ENCODE measurements at regions not wholly inside any gene's neighbourhood (a gene's known extent, or its start where the extent isn't known, plus 50 kb on each side); places are given as distances from the start of the nearest gene placed in this dataset.
A peak's percentile ranks its signal among the peaks of the same experiment; 100 is the strongest.

DNA sequence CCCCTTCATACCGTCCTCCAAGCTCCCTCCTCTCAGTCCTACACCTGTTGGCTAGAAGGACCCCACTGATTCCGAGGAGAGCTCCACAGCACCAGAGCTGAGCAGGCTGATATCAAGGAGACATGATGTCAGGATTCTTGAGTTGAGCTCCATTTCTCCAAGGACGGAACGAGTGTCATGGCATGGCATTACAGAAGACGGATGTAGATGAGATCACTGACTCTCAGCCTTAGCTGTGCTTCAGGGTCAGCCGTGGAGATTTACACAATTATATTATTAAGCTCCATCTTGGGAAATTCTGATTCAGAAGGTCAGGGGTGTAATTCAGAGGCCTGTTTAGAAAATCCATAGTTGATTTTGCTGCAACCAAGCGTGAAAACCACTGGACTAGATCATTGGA, 428.9 kb upstream of the B3GAT1 start:
- no peak for DNase-seq

DNA sequence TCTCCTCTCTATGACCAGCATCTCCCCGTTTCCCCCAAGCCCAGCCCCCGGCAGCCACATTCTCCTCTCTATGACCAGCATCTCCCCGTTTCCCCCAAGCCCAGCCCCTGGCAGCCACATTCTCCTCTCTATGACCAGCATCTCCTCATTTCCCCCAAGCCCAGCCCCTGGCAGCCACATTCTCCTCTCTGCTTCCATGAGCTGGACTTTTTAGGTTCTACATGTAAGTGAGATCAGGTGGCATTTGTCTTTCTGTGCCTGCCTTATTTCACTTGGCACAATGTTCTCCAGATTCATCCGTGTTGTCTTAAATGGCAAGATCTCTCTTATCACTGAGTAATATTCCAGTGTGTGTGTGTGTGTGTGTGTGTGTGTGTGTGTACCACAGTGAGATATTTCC, 428.1 kb upstream of the B3GAT1 start:
- peak; percentile 12 for DNase-seq

DNA sequence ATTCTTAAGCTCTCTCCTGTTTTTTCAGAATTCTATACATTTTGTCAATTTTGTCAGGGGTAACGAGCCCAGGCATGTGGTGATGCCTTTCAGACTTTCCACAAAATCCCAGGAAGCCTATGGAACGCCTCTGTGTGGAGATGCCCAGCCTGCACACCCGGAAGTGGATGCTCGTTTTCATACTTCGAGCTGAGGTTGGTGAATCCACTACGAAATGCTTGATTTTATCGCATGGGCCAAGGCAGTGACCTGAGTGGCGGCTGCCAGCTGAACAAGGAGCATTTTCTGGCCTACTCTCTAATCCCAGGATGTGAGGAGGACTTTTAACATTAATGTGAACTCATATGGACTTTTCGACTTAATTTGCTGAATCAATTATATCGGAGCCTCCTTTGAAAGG, 426.7 kb upstream of the B3GAT1 start:
- no peak for DNase-seq

DNA sequence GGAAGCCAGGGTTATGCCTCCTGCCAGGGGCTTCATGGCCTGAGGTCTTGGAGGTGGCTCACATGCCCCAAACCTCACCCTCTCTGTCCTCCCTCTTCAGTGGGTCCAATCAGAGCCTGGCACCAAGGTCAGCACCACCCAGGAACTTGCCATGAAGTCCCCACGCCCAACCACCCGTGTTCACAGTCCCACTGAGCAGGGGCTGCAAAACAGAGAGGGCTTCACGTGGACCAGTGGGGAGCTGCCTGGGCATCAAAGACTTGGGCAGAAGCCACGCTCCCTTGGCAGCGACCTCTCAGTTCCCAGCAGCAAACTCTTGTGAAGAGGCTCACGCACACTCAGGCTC, 425.8 kb upstream of the B3GAT1 start:
- DNase-seq, result no peak

DNA sequence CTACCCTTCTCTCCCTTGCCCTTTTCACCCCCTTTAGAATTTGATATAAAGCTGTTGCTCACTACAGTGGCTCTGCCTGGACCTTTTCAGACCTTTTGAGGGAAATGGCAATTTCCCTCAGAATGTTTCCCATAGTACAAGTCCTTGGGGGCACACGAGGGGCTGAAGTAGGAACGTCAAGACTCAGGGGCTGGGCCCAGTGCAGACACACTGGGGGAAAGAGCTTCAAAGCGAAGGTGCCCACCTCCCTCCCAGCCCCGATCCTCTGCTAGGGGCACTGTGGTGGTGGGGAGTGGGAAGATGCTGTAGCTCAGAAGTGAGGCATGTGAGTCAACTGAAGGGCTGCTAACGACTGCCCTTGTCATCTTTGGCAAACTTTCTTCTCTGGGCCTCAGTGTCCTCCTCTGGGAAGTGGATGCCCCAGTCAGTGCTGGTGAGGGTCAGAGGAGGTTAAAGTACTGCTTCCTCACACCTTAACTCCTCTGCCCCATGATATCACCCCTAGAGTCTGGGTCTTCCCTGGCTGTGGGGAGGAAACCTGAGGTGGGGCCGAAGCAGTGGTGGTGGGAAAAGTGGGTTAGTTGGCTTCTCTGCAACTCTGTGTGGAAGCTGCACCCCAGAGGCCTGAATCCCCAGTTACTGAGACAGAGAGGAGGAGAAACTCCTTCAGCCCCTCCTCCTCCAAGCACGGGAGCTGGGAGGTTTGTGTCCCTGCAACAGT, 425.3 kb upstream of the B3GAT1 start:
- DNase-seq, result no peak

DNA sequence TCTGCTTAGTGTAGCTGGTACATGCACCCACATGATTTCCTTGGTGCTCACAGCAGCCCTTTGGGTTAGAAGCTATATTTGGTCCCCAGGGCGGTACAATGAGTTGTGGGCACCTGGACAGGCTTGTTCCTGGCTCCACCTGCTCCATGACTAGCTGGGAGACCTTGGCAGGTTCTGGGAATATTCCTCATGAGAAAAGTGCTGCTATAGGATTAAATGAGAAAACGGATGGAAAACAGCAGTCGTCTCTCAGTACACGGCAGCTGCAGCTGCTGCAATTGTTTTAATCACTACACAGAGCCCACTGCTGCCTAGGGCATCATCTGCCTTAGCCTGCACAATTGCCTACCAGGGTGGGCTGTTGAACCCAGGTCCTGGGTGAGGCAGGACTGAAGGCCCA, 424.5 kb upstream of the B3GAT1 start:
- DNase-seq, result no peak

DNA sequence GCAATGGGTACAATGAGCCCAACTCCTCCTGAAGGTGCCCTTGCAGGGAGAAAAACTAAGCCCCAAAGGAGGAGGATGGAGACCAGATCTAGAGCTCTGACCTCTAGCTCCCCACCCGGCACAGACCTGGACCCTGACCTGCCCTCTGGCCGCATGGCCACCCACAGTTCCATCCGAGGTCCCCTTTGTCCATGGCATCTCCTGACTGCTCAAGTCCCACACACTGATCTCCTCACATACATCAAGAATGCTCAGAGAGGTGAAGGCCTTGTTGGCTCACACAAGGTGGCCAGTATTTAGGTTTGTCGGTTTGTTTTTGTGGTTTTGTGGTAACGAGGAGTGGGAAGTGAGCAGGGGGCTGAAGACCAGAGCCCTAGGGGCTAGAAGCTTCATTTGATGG, 423.5 kb upstream of the B3GAT1 start:
- DNase-seq, result no peak

DNA sequence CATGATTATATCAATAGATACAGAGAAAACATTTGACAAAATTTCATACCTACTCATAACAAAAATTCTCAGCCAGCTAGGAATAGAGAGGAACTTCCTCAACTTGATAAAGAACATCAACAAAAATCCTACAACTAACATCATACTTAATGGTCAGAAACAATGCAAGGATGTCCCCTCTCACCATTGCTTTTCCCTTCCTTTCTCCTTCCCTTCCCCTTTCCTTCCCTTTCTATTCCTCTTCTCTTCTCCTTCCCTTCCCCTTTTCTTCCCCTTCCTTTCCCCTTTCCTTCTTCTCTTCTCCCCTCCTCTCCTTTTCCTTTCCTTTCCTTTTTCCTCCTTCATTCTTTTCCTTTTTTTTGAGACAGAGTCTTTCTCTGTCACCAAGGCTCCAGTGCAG, 418.3 kb upstream of the B3GAT1 start:
- DNase-seq, result no peak

DNA sequence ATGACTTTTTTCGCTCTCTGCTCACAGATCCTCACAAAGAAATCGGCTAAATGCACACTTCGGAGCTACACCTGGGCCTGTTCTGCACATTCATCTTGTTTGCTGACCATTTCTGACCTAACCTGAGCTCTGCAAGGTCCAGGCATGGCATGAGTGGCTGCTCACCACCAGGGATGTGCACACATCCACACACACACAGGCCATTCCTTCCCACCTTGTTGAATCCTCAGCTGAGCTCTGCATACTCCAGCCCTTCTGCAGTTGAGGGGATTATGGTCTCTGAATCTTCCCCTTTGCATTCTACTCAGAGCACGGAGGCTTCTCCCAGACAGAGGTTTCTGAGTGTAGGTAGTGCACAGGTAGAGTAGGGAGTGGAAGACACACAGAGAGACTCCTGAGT, 411.9 kb upstream of the B3GAT1 start:
- no peak for DNase-seq

DNA sequence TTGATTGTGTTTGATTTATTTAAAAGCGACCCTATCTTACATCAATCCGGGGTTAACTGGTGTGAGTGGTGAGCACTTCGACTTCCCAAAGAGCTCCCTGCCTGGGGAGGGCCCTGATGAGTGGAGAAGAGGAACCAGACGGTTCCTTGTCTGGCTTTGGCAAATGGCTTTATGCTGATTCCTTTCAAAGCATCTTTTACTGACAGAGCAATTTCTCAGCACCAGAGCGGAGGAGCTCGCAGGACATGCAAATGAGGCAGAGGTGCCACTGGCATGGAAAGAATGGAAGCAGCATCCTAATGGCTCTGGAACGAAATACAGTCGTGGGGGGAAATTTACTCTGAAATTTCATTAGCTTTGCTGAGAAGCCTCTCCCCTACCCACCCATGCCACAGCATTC, 410.9 kb upstream of the B3GAT1 start:
- no peak for DNase-seq

DNA sequence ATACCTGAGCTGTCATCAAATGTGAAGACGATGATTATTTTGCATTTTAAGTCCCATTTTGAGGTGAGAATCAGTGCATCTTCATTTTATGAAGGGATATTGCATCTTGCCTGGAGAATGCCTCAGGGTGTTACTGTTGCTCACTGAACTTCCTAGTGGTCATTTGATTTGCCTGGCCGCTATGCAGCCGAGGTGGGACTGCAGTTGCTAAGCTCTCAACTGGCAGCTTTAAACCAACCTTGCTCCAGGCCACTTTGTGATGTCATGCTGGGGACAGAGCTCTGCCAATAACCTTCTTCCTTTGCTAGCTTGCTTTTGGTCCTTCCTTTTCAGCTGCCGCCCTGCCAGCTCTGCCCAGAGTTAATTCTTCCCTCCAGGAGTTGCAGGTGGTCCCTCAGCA, 409.4 kb upstream of the B3GAT1 start:
- no peak for DNase-seq

DNA sequence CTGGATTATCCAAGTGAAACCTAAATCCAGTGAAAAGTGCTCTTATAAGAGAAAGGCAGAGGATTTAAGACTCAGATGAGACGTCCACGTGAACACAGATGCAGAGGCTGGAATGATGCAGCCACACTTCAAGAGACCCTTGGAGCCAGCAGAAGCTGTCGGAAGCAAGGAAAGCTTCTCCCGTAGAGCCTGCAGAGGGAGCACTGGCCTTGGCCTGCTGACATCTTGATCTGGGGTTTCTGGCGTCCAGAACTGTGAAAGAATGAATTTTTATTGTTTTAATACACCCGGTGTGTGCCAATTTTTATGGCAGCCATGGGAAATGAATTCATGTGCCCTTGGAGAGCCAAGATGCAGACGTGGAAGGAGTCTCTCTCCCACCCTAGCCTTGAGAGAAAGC, 407.0 kb upstream of the B3GAT1 start:
- DNase-seq, result no peak

DNA sequence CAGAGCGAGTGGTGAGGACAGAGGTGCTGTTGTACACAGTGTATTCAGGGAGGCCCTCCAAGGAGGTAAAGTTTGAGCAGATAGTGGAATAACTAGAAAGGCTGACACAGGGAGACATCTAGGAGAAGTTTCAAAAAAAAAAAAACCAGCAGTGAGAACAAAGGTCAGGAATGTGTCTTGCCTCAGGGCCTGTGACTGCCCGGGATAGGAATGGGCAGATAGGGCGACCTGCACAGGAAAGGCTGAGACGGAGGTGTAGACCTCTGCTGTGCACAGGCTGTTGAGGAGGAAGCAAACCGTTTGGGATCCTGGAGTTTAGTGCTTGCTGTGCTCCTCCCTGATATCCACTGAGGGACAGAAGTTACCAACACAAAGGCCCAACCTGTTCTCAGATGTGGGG, 406.5 kb upstream of the B3GAT1 start:
- no peak for DNase-seq

DNA sequence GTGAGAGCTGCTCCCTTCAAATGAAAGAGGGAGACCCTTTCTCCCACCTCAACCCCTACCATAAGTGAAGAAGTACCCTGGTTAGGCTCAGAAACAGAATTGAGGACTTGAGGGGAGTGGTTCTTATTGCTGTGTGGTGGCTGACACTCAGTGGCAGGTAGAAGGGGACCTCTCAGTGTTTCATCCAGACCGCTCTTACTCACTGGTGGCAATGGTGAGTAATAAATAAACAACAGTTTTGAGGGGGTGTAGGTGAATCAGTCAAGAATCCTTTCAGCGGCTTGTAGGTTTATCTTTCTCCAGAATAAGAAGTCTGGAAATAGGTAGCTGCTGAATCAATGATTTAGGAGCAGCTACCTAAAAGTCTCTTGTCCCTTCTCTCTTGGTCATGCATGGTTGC, 403.4 kb upstream of the B3GAT1 start:
- DNase-seq, result no peak

DNA sequence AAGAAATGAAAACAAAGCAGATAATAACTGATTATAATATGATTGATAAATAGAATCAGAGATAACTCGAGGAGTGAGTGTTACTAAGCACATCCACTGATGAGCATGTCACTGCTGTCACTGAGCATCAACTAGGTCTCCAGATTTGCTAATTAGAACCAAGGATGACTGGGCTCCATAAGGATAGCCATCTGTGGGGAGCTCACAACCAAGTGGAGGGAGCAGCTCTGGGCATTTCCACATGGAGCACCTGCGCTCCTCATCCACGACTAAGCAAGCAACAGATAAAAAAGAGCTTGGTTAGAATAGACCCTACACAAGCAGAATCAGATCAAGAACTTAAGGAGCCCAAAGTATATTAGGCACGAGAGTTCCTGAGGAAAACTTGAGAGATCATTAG, 396.0 kb upstream of the B3GAT1 start:
- no peak for DNase-seq

DNA sequence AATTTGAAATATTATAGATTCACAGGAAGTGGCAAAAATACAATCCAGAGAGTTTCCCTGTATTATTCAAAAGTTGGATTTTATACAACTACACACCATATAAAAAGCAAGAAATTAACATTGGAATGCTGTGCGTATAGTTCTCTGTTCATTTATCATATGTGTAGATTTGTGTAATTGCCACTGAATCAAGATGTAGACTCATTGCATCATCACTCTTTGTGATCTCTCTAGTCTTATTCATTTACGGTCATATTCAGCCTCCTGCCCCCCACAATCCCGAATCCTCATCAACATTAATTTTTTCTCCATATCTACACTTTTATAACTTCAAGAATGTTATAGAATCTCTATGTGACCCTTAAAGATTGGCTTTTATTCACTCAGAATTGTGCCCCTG, 390.6 kb upstream of the B3GAT1 start:
- DNase-seq, result no peak

DNA sequence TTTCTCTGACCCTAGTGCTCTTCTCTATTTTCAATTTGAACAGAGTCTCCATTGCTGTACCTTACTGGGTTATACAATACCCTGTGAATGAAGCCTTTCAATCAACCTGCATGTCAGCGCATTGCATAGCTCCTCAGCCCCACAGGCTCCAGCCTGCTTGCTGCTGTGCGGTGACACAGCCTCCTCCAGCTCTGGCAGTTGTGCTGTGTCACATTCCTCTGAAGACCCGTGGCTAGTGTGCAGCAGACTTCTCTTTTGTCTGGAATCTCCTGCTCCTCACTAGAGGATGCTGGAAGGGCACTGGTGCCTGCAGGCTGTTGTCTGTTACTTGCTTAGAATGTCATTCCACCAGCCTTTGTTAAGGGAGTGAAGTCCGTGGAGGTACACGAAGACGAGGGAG, 390.1 kb upstream of the B3GAT1 start:
- DNase-seq, result no peak

DNA sequence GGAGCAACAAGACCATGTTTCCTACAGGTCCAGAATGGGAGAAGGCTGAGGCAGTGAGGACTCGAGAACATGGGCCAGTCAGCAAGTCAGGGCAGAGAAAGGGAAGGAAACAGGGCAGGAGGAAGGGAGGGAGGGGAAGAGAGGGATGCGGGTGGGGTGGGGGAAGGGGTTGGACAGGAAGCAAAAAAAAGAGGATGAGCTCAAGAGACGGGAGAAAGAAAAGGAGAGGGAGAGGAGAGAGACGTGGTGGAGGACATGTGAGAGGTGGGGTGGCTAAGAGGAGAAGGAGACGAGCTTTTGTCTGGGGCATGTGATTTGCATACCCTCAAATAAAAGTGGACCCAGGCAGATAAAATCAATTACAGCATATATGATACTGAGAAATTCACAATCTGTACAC, 389.5 kb upstream of the B3GAT1 start:
- DNase-seq, result no peak

DNA sequence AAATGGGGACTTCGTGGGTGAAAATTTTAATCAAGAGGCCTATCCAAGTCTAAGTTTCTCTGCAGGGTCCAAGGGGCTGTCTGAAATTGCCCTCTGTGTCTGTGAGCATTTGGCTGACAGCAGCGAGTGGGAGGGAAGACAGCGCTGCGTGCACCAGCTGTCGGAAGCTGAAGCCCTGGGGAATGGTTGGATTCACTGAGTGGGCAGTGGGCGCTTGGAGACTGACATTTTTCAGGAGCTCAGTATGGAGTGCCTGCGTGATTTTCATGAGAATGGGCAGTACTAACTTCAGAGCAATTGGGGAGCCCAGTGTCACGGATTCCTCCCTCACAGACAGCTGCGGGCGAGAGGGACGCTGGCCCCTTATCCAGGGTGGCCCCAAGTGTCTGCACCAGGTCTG, 388.8 kb upstream of the B3GAT1 start:
- no peak for DNase-seq

DNA sequence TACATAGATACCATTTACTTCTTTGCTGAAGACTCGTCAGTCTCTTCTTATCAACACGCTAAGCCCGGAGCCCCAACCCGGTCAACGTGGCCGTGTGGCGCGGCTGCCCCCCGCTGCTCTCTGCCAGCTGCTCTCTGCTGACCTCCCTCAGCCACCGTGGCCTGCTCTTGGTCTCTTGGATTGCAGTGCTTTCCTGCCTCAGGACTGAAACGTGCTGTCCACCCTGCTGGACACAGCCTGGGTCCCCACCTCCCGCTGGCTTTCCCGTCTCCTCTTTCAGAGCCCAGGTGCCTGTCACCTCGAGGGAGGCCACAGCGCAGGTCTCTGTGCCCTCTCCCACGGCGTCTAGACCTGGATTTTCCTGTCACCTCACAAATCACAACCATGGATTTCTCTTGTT, 388.1 kb upstream of the B3GAT1 start:
- no peak for DNase-seq

DNA sequence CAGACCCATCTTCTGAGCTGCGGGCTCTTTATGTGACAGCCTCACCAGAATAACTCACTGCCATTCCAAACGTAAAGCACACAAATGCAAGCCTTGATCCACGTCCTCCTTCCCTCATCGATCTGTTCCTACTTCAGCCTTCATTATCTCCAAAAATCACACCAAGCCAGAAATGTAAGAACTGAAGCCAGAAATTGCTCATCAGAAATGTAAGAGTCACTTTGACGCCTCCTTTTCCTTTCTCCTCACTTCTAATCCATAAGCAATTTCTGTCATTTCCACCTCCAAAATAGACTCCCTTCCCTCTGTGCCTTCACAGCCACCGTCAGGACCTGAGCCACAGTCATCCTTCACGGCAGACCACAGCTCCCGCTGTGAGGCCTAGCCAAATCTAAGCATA, 387.3 kb upstream of the B3GAT1 start:
- no peak for DNase-seq

DNA sequence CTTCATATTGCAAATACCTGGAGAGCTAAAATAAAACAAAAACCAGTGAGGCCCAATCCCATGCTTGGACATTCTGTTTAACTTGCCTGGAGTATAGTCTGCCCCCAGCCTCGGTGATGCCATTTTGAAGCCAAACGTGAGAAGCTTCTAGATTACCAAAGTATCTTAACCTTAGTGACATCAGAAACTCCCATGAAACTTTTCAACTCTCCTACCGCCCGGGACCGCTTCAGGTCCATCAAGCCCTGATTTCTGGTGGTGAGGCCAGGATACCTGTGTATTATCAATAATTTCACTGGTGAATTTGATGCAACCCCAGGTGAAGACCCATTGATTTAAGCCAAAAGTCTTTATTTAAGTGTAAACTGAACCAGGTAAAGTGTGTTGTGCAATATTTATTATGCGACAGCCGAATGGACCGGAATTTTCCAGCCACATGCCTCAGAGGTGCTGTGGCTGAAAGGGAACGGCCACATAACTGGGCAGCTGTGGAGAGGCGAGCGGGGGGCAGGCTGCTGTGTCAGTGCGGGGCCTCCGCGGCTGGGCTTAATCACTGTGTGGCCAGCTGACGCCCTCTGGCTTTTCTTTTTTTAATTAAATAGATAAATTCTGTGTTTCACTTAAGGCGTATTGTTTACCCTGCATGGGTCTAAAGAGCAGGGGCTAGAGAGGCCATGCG, 385.5 kb upstream of the B3GAT1 start:
- DNase-seq, result no peak

DNA sequence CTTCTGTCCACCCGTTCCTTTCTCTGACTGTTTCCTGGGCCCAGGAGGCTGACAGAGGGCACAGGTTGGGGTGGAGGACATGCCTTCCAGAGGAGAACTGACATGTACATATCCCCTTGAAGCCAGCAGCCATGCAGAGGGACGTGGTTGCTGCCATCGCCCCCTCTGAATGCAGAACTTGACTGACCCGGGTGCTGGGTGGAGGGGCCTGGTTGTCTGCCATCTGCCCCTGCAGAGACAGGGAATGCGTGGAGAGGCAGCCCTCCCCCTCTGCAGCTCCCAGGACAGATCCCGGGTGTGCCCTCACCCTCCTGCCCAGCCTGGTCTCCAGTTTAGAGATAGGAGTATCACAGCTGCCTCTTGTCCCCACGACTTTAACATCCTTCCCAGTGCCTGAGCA, 383.0 kb upstream of the B3GAT1 start:
- DNase-seq, result no peak

DNA sequence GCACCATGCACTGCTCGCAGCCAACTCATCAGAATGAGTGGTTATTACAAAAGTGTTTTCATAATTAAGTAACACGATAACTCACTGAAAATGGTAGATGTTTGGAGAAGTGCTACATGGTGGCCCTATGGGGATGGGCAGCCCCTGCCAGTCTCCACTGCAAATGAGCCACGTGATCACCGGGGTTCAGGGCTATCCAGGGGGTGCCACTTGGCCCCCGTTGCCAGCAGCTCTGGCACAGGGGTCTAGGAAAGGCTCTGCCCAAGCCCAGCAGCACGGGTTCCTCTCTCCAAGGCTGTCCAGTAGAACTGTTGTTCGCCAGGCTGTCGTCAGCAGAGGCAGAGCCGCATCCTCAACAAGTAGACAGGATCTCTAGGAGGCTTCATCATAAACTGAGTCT, 382.1 kb upstream of the B3GAT1 start:
- DNase-seq, result no peak

DNA sequence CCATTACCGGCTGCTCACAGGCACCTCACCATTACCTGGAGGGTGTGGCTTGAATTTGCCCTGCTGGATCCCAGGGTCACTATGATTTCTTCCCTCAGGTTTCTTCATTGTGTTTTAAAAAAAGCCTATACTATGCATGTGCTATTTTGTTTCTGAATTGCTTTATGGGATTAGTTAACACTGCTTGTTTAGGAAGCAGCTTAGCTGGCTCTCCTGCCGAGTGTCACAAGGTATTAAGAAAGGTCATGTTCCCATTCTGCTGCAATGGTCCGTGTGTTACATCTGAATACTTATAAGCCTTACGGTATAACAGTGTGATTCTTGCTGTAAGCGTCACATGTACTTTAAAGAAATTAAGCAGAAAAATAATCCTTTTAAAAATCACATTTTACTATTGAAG, 380.6 kb upstream of the B3GAT1 start:
- DNase-seq, result no peak
